ENCODE measurements at regions not wholly inside any gene's neighbourhood (a gene's known extent, or its start where the extent isn't known, plus 50 kb on each side); places are given as distances from the start of the nearest gene placed in this dataset.
"Not testable (repeated sequence)": the region's sequence is repeated elsewhere in the genome, so short reads cannot be mapped to it uniquely, and the experiment has no call there.

- TF ChIP-seq EZH2 (IDR thresholded peaks at IDR 0.05; ENCODE audit: borderline replicate concordance, low read length) (no peak), CTCF (IDR thresholded peaks at IDR 0.05; ENCODE audit: low read length) (no peak)
- Histone ChIP-seq H4K20me1 (ENCODE audit: insufficient read depth, low read length) (no peaks in the 10 kb centered on the region), H3K9me3 (ENCODE audit: low read length) (no peaks in the 10 kb centered on the region), H3F3A (ENCODE audit: insufficient read depth, low read length) (no peaks in the 10 kb centered on the region), H3K79me2 (ENCODE audit: insufficient read depth, low read length) (no peaks in the 10 kb centered on the region), H3K36me3 (ENCODE audit: insufficient read depth, low read length) (no peaks in the 10 kb centered on the region), H3K4me1 (ENCODE audit: insufficient read depth, low read length, severe bottlenecking) (no peaks in the 10 kb centered on the region), H3K9me2 (ENCODE audit: low read depth, low read length) (no peaks in the 10 kb centered on the region), H3K27me3 (ENCODE audit: insufficient read depth, low read length) (no peaks in the 10 kb centered on the region), H3K27ac (ENCODE audit: low read depth, low read length, poor library complexity, severe bottlenecking) (no peak overlapping the region), H3K9ac (ENCODE audit: low read length) (no peak overlapping the region), H2AFZ (ENCODE audit: low read length) (no peak overlapping the region), H3K4me2 (ENCODE audit: low read length) (no peak overlapping the region), H3K4me3 (ENCODE audit: low read depth, low read length, poor library complexity, severe bottlenecking) (no peak overlapping the region)
These were observed 222.0 kb downstream of the HS3ST3B1 start for GRCh38 chr17:14522795-14523387.

GRCh38 chr17:14518919-14519318 is 218.0 kb downstream of the HS3ST3B1 start:
- not testable (repeated sequence) for H3K79me2 ChIP-seq (ENCODE audit: insufficient read depth, low read length)

GRCh38 chr17:14514973-14515372 is 214.1 kb downstream of the HS3ST3B1 start:
- no peak for TF ChIP-seq CTCF (IDR thresholded peaks at IDR 0.05; ENCODE audit: low read length)
- TF ChIP-seq EZH2 (IDR thresholded peaks at IDR 0.05; ENCODE audit: borderline replicate concordance, low read length) = no peak
- Histone ChIP-seq H3K4me2 (ENCODE audit: low read length) (no peak overlapping the region), H3K36me3 (ENCODE audit: insufficient read depth, low read length) (no peaks in the 10 kb centered on the region), H3K27me3 (ENCODE audit: insufficient read depth, low read length) (no peaks in the 10 kb centered on the region), H3K27ac (ENCODE audit: low read depth, low read length, poor library complexity, severe bottlenecking) (no peak overlapping the region), H3K4me1 (ENCODE audit: insufficient read depth, low read length, severe bottlenecking) (no peaks in the 10 kb centered on the region), H2AFZ (ENCODE audit: low read length) (no peak overlapping the region), H3K9me2 (ENCODE audit: low read depth, low read length) (no peaks in the 10 kb centered on the region), H4K20me1 (ENCODE audit: insufficient read depth, low read length) (no peaks in the 10 kb centered on the region), H3F3A (ENCODE audit: insufficient read depth, low read length) (no peaks in the 10 kb centered on the region), H3K9me3 (ENCODE audit: low read length) (no peaks in the 10 kb centered on the region), H3K4me3 (ENCODE audit: low read depth, low read length, poor library complexity, severe bottlenecking) (no peak overlapping the region), H3K9ac (ENCODE audit: low read length) (no peak overlapping the region), H3K79me2 (ENCODE audit: insufficient read depth, low read length) (no peaks in the 10 kb centered on the region)

More at GRCh38 chr17:14518919-14519318, 218.0 kb downstream of the HS3ST3B1 start:
- not testable (repeated sequence) for H3K4me2 ChIP-seq (ENCODE audit: low read length); H3K4me1 ChIP-seq (ENCODE audit: insufficient read depth, low read length, severe bottlenecking); H4K20me1 ChIP-seq (ENCODE audit: insufficient read depth, low read length); H3K9me2 ChIP-seq (ENCODE audit: low read depth, low read length); H3K27me3 ChIP-seq (ENCODE audit: insufficient read depth, low read length); H3K36me3 ChIP-seq (ENCODE audit: insufficient read depth, low read length); H3K9ac ChIP-seq (ENCODE audit: low read length); H3K9me3 ChIP-seq (ENCODE audit: low read length); H2AFZ ChIP-seq (ENCODE audit: low read length); H3K4me3 ChIP-seq (ENCODE audit: low read depth, low read length, poor library complexity, severe bottlenecking); H3K27ac ChIP-seq (ENCODE audit: low read depth, low read length, poor library complexity, severe bottlenecking); H3F3A ChIP-seq (ENCODE audit: insufficient read depth, low read length)

GRCh38 chr17:14513835-14514234 is 213.0 kb downstream of the HS3ST3B1 start:
- Histone ChIP-seq H3K9me3 (ENCODE audit: low read length) (no peaks in the 10 kb centered on the region), H3K9me2 (ENCODE audit: low read depth, low read length) (no peaks in the 10 kb centered on the region), H3K4me1 (ENCODE audit: insufficient read depth, low read length, severe bottlenecking) (no peaks in the 10 kb centered on the region), H3K36me3 (ENCODE audit: insufficient read depth, low read length) (no peaks in the 10 kb centered on the region), H3K27ac (ENCODE audit: low read depth, low read length, poor library complexity, severe bottlenecking) (no peak overlapping the region), H3K9ac (ENCODE audit: low read length) (no peak overlapping the region), H3K4me3 (ENCODE audit: low read depth, low read length, poor library complexity, severe bottlenecking) (no peak overlapping the region), H2AFZ (ENCODE audit: low read length) (no peak overlapping the region), H3K79me2 (ENCODE audit: insufficient read depth, low read length) (no peaks in the 10 kb centered on the region), H3F3A (ENCODE audit: insufficient read depth, low read length) (no peaks in the 10 kb centered on the region), H4K20me1 (ENCODE audit: insufficient read depth, low read length) (no peaks in the 10 kb centered on the region), H3K27me3 (ENCODE audit: insufficient read depth, low read length) (no peaks in the 10 kb centered on the region), H3K4me2 (ENCODE audit: low read length) (no peak overlapping the region)
- TF ChIP-seq EZH2 (IDR thresholded peaks at IDR 0.05; ENCODE audit: borderline replicate concordance, low read length) (no peak), CTCF (IDR thresholded peaks at IDR 0.05; ENCODE audit: low read length) (no peak)
